HepG2 (cell line): ENCODE measurements at regions not wholly inside any gene's neighbourhood (a gene's known extent, or its start where the extent isn't known, plus 50 kb on each side); places are given as distances from the start of the nearest gene placed in this dataset.

ENCODE experiments used
- ZFP1 ChIP-seq: IDR thresholded peaks from 2 replicates; pipeline ENCODE4 v1.6.1; 2016
- ZNF572 ChIP-seq: sonication (generic); formaldehyde crosslinking; IDR thresholded peaks from 2 replicates; pipeline ENCODE4 v1.5.1; 2020; ENCODE audit warnings: mild to moderate bottlenecking, missing genetic modification reagents
- TF ChIP-seq, protein P1 (sequence below): sonication (generic); formaldehyde crosslinking; IDR thresholded peaks from 2 replicates; pipeline ENCODE4 v1.4.0; 2020; ENCODE audit warnings: missing genetic modification reagents, borderline replicate concordance
- TF ChIP-seq, protein P2 (sequence below): IDR thresholded peaks from 2 replicates; pipeline ENCODE4 v1.6.1; 2018; ENCODE audit warnings: missing genetic modification reagents
- TF ChIP-seq, protein P3 (sequence below): sonication (generic); formaldehyde crosslinking; IDR thresholded peaks from 2 replicates; pipeline ENCODE4 v1.4.0; 2020; ENCODE audit warnings: missing genetic modification reagents, mild to moderate bottlenecking, borderline replicate concordance

DNA sequence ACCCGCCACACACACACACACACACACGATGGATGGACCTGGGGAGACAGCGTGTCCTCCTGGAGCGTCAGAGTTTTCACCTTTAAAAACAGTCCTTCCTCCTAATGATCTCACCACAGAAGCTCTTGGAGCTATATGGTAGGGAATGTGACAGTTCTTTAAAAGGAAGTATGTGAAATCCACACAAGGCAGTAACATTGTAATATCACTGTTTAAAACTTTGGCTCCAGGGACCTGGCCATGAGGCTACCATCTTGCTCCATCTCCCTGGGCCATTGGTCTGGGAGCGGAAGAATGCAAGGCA is 302.4 kb downstream of the SOX9 start (continued):
- TF ChIP-seq, protein P1, sequence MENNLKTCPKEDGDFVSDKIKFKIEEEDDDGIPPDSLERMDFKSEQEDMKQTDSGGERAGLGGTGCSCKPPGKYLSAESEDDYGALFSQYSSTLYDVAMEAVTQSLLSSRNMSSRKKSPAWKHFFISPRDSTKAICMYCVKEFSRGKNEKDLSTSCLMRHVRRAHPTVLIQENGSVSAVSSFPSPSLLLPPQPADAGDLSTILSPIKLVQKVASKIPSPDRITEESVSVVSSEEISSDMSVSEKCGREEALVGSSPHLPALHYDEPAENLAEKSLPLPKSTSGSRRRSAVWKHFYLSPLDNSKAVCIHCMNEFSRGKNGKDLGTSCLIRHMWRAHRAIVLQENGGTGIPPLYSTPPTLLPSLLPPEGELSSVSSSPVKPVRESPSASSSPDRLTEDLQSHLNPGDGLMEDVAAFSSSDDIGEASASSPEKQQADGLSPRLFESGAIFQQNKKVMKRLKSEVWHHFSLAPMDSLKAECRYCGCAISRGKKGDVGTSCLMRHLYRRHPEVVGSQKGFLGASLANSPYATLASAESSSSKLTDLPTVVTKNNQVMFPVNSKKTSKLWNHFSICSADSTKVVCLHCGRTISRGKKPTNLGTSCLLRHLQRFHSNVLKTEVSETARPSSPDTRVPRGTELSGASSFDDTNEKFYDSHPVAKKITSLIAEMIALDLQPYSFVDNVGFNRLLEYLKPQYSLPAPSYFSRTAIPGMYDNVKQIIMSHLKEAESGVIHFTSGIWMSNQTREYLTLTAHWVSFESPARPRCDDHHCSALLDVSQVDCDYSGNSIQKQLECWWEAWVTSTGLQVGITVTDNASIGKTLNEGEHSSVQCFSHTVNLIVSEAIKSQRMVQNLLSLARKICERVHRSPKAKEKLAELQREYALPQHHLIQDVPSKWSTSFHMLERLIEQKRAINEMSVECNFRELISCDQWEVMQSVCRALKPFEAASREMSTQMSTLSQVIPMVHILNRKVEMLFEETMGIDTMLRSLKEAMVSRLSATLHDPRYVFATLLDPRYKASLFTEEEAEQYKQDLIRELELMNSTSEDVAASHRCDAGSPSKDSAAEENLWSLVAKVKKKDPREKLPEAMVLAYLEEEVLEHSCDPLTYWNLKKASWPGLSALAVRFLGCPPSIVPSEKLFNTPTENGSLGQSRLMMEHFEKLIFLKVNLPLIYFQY: no peak
- TF ChIP-seq, protein P2, sequence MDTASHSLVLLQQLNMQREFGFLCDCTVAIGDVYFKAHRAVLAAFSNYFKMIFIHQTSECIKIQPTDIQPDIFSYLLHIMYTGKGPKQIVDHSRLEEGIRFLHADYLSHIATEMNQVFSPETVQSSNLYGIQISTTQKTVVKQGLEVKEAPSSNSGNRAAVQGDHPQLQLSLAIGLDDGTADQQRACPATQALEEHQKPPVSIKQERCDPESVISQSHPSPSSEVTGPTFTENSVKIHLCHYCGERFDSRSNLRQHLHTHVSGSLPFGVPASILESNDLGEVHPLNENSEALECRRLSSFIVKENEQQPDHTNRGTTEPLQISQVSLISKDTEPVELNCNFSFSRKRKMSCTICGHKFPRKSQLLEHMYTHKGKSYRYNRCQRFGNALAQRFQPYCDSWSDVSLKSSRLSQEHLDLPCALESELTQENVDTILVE (CRISPR knock-in tag): no peak
- 0 out of 2 replicates have a peak, but pooled peaks have one; percentile 10 for TF ChIP-seq ZNF572
- TF ChIP-seq, protein P3, sequence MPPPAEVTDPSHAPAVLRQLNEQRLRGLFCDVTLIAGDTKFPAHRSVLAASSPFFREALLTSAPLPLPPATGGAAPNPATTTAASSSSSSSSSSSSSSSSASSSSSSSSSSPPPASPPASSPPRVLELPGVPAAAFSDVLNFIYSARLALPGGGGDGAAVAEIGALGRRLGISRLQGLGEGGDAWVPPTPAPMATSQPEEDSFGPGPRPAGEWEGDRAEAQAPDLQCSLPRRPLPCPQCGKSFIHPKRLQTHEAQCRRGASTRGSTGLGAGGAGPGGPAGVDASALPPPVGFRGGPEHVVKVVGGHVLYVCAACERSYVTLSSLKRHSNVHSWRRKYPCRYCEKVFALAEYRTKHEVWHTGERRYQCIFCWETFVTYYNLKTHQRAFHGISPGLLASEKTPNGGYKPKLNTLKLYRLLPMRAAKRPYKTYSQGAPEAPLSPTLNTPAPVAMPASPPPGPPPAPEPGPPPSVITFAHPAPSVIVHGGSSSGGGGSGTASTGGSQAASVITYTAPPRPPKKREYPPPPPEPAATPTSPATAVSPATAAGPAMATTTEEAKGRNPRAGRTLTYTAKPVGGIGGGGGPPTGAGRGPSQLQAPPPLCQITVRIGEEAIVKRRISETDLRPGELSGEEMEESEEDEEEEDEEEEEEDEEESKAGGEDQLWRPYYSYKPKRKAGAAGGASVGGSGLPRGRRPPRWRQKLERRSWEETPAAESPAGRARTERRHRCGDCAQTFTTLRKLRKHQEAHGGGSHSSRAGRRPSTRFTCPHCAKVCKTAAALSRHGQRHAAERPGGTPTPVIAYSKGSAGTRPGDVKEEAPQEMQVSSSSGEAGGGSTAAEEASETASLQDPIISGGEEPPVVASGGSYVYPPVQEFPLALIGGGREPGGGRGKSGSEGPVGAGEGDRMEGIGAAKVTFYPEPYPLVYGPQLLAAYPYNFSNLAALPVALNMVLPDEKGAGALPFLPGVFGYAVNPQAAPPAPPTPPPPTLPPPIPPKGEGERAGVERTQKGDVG: peak; percentile 6; the same call in 1 of the 2 replicates
- peak; percentile 2; the same call in 1 of the 2 replicates for TF ChIP-seq ZFP1
